IMR-90 (cell line): ENCODE measurements at regions not wholly inside any gene's neighbourhood (a gene's known extent, or its start where the extent isn't known, plus 50 kb on each side); places are given as distances from the start of the nearest gene placed in this dataset.

Experiments
- BHLHE40 ChIP-seq: fragments of 150-350 bp; IDR thresholded peaks from 2 replicates; pipeline ENCODE4 v1.6.1; 2016; ENCODE audit warnings: mild to moderate bottlenecking, low read depth, low read length
- CEBPB ChIP-seq: IDR thresholded peaks from 2 replicates; pipeline ENCODE4 v1.6.1; 2012; ENCODE audit warnings: low read depth, low read length, improper control_type of control experiment
- CHD1 ChIP-seq: IDR thresholded peaks from 2 replicates; pipeline ENCODE4 v1.6.1; 2012; ENCODE audit warnings: low read depth, low read length, improper control_type of control experiment
- CTCF ChIP-seq: conservative IDR thresholded peaks from 2 replicates; pipeline ENCODE4 v1.5.1; 2012; ENCODE audit warnings: mild to moderate bottlenecking, low read depth, low read length, improper control_type of control experiment
- FOS ChIP-seq: fragments of 150-350 bp; IDR thresholded peaks from 2 replicates; pipeline ENCODE4 v1.6.1; 2016; ENCODE audit warnings: low read depth, low read length
- MAFK ChIP-seq: IDR thresholded peaks from 2 replicates; pipeline ENCODE4 v1.6.1; 2012; ENCODE audit warnings: low read depth, low read length, improper control_type of control experiment
- MXI1 ChIP-seq: IDR thresholded peaks from 2 replicates; pipeline ENCODE4 v1.6.1; 2012; ENCODE audit warnings: low read depth, mild to moderate bottlenecking, low read length, moderate library complexity, borderline replicate concordance
- POLR2A ChIP-seq: IDR thresholded peaks from 2 replicates; pipeline ENCODE4 v1.6.1; 2012; ENCODE audit warnings: mild to moderate bottlenecking, low read depth, low read length
- RAD21 ChIP-seq: IDR thresholded peaks from 2 replicates; pipeline ENCODE4 v1.6.1; 2012; ENCODE audit warnings: low read length, improper control_type of control experiment
- RCOR1 ChIP-seq: IDR thresholded peaks from 2 replicates; pipeline ENCODE4 v1.6.1; 2012; ENCODE audit warnings: mild to moderate bottlenecking, low read length, improper control_type of control experiment; ENCODE audit not compliant: insufficient replicate concordance
- RFX5 ChIP-seq: IDR thresholded peaks from 2 replicates; pipeline ENCODE4 v1.8.0; 2012; ENCODE audit warnings: low read depth, mild to moderate bottlenecking, low read length, moderate library complexity
- SMC3 ChIP-seq: fragments of 150-350 bp; IDR thresholded peaks from 2 replicates; pipeline ENCODE4 v1.6.1; 2016; ENCODE audit warnings: low read depth, mild to moderate bottlenecking, antibody characterized with exemption, low read length, moderate library complexity
- TF ChIP-seq, protein P1 (sequence below): fragments of 150-350 bp; IDR thresholded peaks from 2 replicates; pipeline ENCODE4 v1.6.1; 2017; ENCODE audit warnings: mild to moderate bottlenecking, antibody characterized with exemption, low read length, low read depth
- TF ChIP-seq, protein P2 (sequence below): fragments of 150-350 bp; IDR thresholded peaks from 2 replicates; pipeline ENCODE4 v1.6.1; 2016; ENCODE audit warnings: low read depth, mild to moderate bottlenecking, low read length, moderate library complexity, borderline replicate concordance

- TF ChIP-seq CTCF (no peak), POLR2A (no peak), RCOR1 (no peak), CEBPB (no peak), SMC3 (no peak), RFX5 (no peak), CHD1 (no peak), RAD21 (no peak), MXI1 (no peak), MAFK (no peak), BHLHE40 (no peak), FOS (no peak)
- TF ChIP-seq, protein P1, sequence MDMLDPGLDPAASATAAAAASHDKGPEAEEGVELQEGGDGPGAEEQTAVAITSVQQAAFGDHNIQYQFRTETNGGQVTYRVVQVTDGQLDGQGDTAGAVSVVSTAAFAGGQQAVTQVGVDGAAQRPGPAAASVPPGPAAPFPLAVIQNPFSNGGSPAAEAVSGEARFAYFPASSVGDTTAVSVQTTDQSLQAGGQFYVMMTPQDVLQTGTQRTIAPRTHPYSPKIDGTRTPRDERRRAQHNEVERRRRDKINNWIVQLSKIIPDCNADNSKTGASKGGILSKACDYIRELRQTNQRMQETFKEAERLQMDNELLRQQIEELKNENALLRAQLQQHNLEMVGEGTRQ: no peak
- TF ChIP-seq, protein P2, sequence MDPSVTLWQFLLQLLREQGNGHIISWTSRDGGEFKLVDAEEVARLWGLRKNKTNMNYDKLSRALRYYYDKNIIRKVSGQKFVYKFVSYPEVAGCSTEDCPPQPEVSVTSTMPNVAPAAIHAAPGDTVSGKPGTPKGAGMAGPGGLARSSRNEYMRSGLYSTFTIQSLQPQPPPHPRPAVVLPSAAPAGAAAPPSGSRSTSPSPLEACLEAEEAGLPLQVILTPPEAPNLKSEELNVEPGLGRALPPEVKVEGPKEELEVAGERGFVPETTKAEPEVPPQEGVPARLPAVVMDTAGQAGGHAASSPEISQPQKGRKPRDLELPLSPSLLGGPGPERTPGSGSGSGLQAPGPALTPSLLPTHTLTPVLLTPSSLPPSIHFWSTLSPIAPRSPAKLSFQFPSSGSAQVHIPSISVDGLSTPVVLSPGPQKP: no peak
Measured at GRCh38 chr11:11119917-11120316, 233.1 kb downstream of the CSNK2A3 start.
